OCI-LY3 (cell line): ENCODE measurements at regions not wholly inside any gene's neighbourhood (a gene's known extent, or its start where the extent isn't known, plus 50 kb on each side); places are given as distances from the start of the nearest gene placed in this dataset.

Experiments
- H2AFZ ChIP-seq: fragments of 200-600, 300-600 bp; shearing (Covaris generic); 2 replicates; pipeline ENCODE4 v1.6.0; 2014; ENCODE audit warnings: antibody characterized with exemption, low read depth, low read length
- H3K27ac ChIP-seq: fragments of 200-600, 300-600 bp; sonication (generic); 2 replicates; pipeline ENCODE4 v1.5.1; 2014; ENCODE audit warnings: mild to moderate bottlenecking, low read length, moderate library complexity, mixed read lengths
- H3K27me3 ChIP-seq: fragments of 200-600, 300-600 bp; sonication (generic); 2 replicates; pipeline ENCODE4 v1.6.1; 2014; ENCODE audit warnings: low read depth, low read length, mixed read lengths
- H3K36me3 ChIP-seq: fragments of 200-600, 300-600 bp; sonication (generic); replicated peaks from 2 replicates; pipeline ENCODE3; 2014; ENCODE audit warnings: low read depth, low read length, mixed read lengths
- H3K4me1 ChIP-seq: fragments of 300-600, 200-600 bp; sonication (generic); 2 replicates; pipeline ENCODE4 v1.6.1; 2014; ENCODE audit warnings: low read length, mixed read lengths
- H3K4me2 ChIP-seq: fragments of 200-600, 300-600 bp; sonication (generic); 2 replicates; pipeline ENCODE4 v1.6.1; 2014; ENCODE audit warnings: low read length, mixed read lengths
- H3K4me3 ChIP-seq: fragments of 300-600, 200-600 bp; sonication (generic); 2 replicates; pipeline ENCODE4 v1.5.1; 2014; ENCODE audit warnings: antibody characterized with exemption, mild to moderate bottlenecking, low read length, moderate library complexity
- H3K79me2 ChIP-seq: fragments of 300-600, 200-600 bp; shearing (Covaris generic); 2 replicates; pipeline ENCODE4 v1.6.1; 2014; ENCODE audit warnings: mild to moderate bottlenecking, low read length, mixed read lengths
- H3K9ac ChIP-seq: fragments of 300-600, 200-600 bp; shearing (Covaris generic); 2 replicates; pipeline ENCODE4 v1.6.0; 2014; ENCODE audit warnings: mild to moderate bottlenecking, low read length, moderate library complexity
- H3K9me3 ChIP-seq: fragments of 200-600, 300-600 bp; shearing (Covaris generic); 2 replicates; pipeline ENCODE4 v1.6.1; 2014; ENCODE audit warnings: low read length, mixed read lengths; ENCODE audit not compliant: insufficient read depth
- H4K20me1 ChIP-seq: fragments of 200-600, 300-600 bp; sonication (generic); 2 replicates; pipeline ENCODE4 v1.6.1; 2016; ENCODE audit warnings: low read length, mixed read lengths; ENCODE audit not compliant: insufficient read depth
- EZH2phosphoT487 ChIP-seq: fragments of 200-600 bp; shearing (Covaris generic); IDR thresholded peaks from 2 replicates; pipeline ENCODE4 v1.6.1; 2018; ENCODE audit warnings: antibody characterized with exemption, mixed run types, low read depth
- TF ChIP-seq, protein P1 (sequence below): fragments of 200-600, 300-600 bp; sonication (generic); IDR thresholded peaks from 2 replicates; pipeline ENCODE4 v1.5.1; 2014; ENCODE audit warnings: antibody characterized with exemption, low read length, low read depth

DNA sequence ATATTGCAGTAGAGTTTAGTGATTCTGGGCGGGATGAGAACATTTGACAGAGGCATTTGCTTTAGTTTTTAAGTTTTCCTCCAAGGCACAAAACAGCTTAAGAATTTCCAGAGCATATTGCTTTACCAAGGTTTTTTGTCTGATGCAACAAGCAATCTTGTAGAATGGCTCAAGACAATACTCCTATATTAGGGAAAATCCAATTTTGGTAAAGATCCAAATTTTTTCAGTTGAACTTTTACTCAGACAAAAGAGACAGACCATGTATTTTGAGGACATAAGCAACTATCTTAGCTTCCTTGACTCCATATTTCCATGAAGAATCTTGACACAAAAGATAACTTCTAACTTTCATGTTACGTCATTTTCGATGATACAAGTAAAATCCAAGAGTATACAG, 92.3 kb upstream of the NANOS1 start:
- no peaks in the 10 kb centered on the region for H3K79me2 ChIP-seq
- no peaks in the 10 kb centered on the region for H3K36me3 ChIP-seq
- H4K20me1 ChIP-seq, result no peaks in the 10 kb centered on the region
- no peak overlapping the region for H3K4me3 ChIP-seq
- no peaks in the 10 kb centered on the region for H3K4me1 ChIP-seq
- TF ChIP-seq, protein P1, sequence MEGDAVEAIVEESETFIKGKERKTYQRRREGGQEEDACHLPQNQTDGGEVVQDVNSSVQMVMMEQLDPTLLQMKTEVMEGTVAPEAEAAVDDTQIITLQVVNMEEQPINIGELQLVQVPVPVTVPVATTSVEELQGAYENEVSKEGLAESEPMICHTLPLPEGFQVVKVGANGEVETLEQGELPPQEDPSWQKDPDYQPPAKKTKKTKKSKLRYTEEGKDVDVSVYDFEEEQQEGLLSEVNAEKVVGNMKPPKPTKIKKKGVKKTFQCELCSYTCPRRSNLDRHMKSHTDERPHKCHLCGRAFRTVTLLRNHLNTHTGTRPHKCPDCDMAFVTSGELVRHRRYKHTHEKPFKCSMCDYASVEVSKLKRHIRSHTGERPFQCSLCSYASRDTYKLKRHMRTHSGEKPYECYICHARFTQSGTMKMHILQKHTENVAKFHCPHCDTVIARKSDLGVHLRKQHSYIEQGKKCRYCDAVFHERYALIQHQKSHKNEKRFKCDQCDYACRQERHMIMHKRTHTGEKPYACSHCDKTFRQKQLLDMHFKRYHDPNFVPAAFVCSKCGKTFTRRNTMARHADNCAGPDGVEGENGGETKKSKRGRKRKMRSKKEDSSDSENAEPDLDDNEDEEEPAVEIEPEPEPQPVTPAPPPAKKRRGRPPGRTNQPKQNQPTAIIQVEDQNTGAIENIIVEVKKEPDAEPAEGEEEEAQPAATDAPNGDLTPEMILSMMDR, result no peak
- TF ChIP-seq EZH2phosphoT487, result no peak
- H3K9me3 ChIP-seq, result no peaks in the 10 kb centered on the region
- H3K27me3 ChIP-seq, result no peaks in the 10 kb centered on the region
- H3K9ac ChIP-seq, result no peak overlapping the region
- H3K4me2 ChIP-seq, result no peak overlapping the region
- no peak overlapping the region for H3K27ac ChIP-seq
- H2AFZ ChIP-seq, result no peak overlapping the region

DNA sequence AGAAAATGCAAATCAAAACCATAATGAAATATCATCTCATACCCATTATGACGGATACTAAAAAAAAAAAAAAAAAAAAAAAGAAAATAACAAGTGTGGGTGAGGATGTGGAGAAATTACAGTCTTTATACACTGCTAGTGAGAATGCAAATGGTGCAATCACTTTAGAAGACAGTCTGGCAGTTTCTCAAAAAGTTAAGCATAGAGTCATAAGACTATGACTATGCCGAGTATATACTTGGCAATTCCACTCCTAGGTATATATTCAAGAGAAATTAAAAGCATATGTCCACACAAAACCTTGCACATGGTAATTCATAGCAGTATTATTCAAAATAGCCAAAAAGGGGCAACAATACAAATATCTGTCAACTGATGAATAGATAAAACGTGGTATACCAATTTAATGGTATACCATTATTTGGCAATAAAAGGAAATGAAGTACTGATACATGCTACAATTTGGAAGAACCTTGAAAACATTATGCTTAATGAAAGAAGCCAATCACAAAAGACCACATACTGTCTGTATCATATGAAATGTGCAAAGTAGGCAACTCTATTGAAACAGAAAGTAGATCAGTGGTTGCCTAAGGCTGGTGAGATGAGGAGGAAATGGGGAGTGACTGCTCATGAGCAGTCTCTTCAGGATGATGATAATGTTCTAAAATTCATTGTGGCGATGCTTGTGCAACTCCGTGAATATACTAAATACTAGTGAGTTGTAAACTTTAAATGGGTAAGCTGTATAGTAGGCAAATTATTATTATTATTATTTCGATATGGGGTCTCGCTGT, 90.1 kb upstream of the NANOS1 start:
- no peaks in the 10 kb centered on the region for H3K79me2 ChIP-seq
- no peaks in the 10 kb centered on the region for H3K4me1 ChIP-seq
- H4K20me1 ChIP-seq, result no peaks in the 10 kb centered on the region
- H3K9me3 ChIP-seq, result no peaks in the 10 kb centered on the region
- no peaks in the 10 kb centered on the region; the same call in 1 of the 2 replicates for H3K27me3 ChIP-seq
- no peak overlapping the region for H3K4me2 ChIP-seq
- H3K36me3 ChIP-seq, result no peaks in the 10 kb centered on the region
- no peak for TF ChIP-seq EZH2phosphoT487
- no peak overlapping the region for H3K27ac ChIP-seq
- no peak overlapping the region for H3K9ac ChIP-seq
- no peak overlapping the region for H2AFZ ChIP-seq
- no peak overlapping the region for H3K4me3 ChIP-seq

DNA sequence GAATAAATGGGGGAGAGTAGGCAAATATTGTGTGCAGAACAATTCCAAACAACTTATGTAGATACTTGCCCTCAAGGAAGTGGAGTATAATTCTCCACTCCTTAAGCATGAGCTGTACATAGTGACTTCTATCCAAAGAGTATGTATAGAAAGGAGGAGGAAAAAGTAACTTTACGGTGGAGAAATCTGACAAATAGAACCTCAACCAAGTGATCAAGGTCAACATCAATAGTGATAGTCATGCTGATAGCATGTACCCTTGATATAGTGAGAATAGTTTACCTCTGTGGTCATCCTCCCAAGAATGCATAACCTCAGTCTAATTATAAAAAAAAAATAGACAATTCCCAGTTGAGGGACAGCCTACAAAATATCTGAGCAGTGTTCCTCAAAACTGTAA, 89.1 kb upstream of the NANOS1 start:
- H3K79me2 ChIP-seq, result no peaks in the 10 kb centered on the region
- H3K4me1 ChIP-seq, result no peaks in the 10 kb centered on the region
- no peak overlapping the region for H2AFZ ChIP-seq
- no peak overlapping the region for H3K27ac ChIP-seq
- no peak for TF ChIP-seq EZH2phosphoT487
- TF ChIP-seq, protein P1, result no peak
- no peak overlapping the region for H3K4me3 ChIP-seq
- no peak overlapping the region for H3K4me2 ChIP-seq
- H3K9ac ChIP-seq, result no peak overlapping the region
- no peaks in the 10 kb centered on the region for H4K20me1 ChIP-seq
- H3K27me3 ChIP-seq, result no peaks in the 10 kb centered on the region; the same call in 1 of the 2 replicates
- no peaks in the 10 kb centered on the region for H3K9me3 ChIP-seq
- no peaks in the 10 kb centered on the region for H3K36me3 ChIP-seq

DNA sequence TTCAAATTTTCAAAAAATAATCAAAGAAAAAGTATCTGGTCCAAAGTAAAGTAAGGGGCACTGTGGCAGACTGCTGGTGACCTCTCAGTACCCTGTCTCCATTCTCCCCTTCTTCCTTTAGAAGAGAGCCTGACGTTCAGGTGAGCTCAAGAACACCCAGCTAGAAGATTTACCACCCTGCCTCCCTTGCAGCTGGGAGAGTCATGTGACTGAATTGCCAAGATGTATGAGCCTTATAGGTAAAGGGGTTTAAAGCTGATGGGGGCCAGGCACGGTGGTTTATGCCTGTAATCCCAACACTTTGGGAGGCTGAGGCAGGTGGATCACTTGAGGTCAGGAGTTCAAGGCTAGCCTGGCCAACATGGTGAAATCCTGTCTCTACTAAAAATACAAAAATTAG, 86.3 kb upstream of the NANOS1 start:
- Histone ChIP-seq H3K36me3 (no peaks in the 10 kb centered on the region), H4K20me1 (no peaks in the 10 kb centered on the region), H3K9ac (no peak overlapping the region), H3K27ac (no peak overlapping the region), H3K79me2 (no peaks in the 10 kb centered on the region), H3K9me3 (no peaks in the 10 kb centered on the region), H3K27me3 (no peaks in the 10 kb centered on the region; the same call in 1 of the 2 replicates), H3K4me1 (no peaks in the 10 kb centered on the region), H3K4me2 (no peak overlapping the region), H2AFZ (no peak overlapping the region), H3K4me3 (no peak overlapping the region)
- TF ChIP-seq EZH2phosphoT487, result no peak
- TF ChIP-seq, protein P1, result no peak
